HTR-8/SVneo (cell line): ENCODE measurements at regions not wholly inside any gene's neighbourhood (a gene's known extent, or its start where the extent isn't known, plus 50 kb on each side); places are given as distances from the start of the nearest gene placed in this dataset.
"Not testable (repeated sequence)": the region's sequence is repeated elsewhere in the genome, so short reads cannot be mapped to it uniquely, and the experiment has no call there.

Source experiments
- DNase-seq: peaks from one replicate; pipeline ENCODE4 v3.0.0; 2011; ENCODE audit warnings: low spot score, mixed read lengths; ENCODE audit not compliant: insufficient read length
- FAIRE-seq: peaks from 2 replicates; lab custom pipeline; 2011; peaks lifted over from hg19 to GRCh38; lab: Jason Lieb, UNC

GRCh38 chr9:16052757-16053530, 500.1 kb downstream of the CCDC171 start:
- DNase-seq = no peak
- no peak for FAIRE-seq

DNA sequence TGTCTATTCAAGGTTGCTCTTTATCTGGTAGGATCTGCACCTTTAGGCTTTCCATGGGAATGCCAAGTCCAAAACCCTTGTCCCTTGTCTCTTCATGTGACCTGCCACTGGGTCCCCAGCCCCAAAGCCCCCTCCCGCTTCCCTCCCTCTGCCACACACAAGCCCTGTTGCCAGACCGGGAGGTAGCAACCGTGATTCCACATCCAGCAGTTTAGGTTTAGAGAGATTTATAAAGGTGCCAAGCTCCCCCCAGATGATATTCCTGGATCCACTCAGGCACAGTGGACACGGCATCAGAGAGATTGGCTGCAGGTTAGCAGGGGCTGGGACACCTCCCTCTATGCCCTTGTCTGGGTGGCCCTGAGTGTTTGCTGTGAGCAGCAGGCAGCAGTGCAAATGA, 504.7 kb downstream of the CCDC171 start:
- DNase-seq (no peak), FAIRE-seq (no peak)

- DNase-seq (peak; percentile 23), FAIRE-seq (no peak)
These were observed 505.3 kb downstream of the CCDC171 start for GRCh38 chr9:16058131-16058549.

DNA sequence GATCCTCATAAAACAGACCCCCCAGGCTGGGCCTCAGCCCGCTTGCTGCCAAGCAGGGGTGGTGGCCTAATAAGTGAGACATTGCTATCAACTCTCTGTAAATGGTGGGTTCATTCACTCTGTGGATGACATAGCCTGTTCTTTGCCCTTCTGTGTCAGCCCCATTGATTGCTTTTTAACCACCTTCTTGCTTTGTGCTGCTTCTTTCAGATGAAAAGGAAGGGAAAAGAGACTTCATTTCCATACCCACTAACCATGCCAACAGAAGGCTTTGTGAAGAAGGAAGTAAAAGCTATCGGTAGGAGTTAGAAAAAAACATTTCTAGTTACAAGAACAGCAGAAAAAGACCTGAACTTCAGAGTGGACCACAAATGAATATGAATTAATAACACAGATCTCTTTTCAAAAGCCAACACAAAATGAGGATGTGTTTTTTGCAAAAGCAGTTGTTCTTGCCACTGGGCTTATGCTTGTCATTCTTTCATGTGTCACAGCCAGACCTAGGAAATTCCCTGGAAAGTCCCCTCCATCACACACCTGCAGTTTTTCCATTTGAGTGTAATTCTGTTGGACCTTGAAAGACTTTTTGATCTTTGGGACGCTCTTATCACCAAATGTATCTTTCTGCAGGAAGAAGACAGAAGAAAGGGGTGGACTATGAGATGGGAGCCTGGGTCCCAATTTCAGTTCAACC, 507.7 kb downstream of the CCDC171 start:
- FAIRE-seq (no peak), DNase-seq (no peak)

GRCh38 chr9:16062542-16063240, 509.8 kb downstream of the CCDC171 start:
- peak; percentile 33 for DNase-seq
- FAIRE-seq = no peak

DNA sequence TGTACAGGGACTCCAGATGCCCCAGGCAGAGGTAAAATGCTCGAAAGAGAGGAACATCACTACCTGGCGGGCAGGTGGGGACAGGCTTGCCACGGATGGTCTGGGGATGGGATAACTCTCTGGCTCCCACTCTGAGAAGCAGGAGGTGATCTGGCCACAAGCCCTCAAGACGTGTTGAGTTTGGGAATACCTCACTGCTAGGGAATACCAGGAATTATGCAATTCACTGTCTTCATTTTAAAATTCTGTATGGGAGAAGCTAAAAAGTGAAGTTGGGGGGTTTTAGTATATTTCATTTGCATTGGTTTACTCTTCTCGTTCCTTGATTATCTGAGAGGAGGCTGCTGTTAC, 510.4 kb downstream of the CCDC171 start:
- FAIRE-seq (no peak), DNase-seq (no peak)

GRCh38 chr9:16064771-16065170, 511.9 kb downstream of the CCDC171 start:
- no peak for DNase-seq
- FAIRE-seq = no peak

GRCh38 chr9:16066201-16066600, 513.4 kb downstream of the CCDC171 start:
- not testable (repeated sequence) for FAIRE-seq, DNase-seq

- DNase-seq (no peak), FAIRE-seq (no peak)
These were observed 515.6 kb downstream of the CCDC171 start for GRCh38 chr9:16068476-16068875.

GRCh38 chr9:16069249-16069648, 516.4 kb downstream of the CCDC171 start:
- DNase-seq (no peak), FAIRE-seq (no peak)

DNA sequence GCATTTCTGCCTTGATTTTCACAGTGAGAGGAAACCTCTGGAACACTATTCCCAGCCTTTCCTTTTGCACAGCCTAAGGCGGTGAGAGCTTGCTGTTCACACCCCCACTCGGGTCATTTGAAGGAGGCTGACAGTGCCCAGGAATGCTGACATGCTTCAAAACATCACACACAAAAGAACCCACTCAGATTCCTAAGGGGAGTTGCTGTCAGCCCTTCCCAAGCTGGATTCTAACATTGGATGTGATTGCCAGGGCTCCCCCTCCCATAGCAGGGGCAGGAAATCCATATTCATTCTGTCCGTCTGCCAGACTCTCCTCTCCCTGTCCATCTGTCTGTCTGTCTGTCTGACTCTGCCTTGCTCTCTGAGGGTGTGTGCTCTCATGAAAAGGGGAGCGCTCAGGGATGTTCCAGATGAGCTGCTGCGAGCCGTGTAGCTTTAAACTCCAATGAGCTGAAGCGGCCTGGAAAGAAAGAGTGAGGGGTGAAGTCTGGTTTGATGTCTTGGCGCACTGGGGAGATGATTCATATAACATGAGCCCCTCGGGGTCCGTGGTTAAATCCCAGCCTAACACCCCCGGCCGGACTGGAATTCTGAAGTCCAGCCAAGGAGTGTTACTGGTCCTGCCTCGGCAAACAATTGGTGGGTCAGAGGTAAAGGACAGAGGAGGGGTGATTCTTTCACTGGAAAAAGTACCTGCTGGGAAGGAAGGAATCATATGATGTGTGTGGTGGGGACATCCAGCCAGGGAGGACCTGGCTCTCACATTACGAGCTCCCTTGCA, 517.0 kb downstream of the CCDC171 start:
- FAIRE-seq (no peak), DNase-seq (no peak)

- no peak for DNase-seq
- FAIRE-seq = no peak
These were observed 517.8 kb downstream of the CCDC171 start for GRCh38 chr9:16070455-16071145.

DNA sequence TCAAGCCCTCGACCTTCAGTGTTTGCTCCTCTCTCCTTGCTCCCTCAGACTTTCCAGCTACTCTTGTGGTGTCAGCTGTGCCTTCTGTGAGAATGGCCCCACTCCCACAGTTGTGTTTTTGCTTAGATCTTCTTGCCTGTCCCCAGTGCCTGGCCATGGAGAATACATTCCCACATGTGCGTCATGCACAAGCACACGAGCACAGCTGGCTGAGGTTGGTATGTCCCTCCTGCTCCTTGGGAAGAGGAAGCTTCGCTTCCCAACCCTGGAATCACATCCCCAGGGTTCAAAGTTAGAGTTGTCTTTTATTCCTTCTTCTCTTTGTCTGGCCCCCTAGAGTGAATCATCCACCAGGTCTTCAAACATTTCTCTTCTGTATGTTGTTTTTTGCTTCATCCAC, 518.6 kb downstream of the CCDC171 start:
- no peak for DNase-seq
- no peak for FAIRE-seq

- no peak for FAIRE-seq
- DNase-seq = no peak
These were observed 522.1 kb downstream of the CCDC171 start for GRCh38 chr9:16074963-16075362.

GRCh38 chr9:16075696-16076095, 522.9 kb downstream of the CCDC171 start:
- FAIRE-seq (no peak), DNase-seq (no peak)

- FAIRE-seq = no peak
These were observed 523.7 kb downstream of the CCDC171 start for GRCh38 chr9:16076511-16076910.

DNA sequence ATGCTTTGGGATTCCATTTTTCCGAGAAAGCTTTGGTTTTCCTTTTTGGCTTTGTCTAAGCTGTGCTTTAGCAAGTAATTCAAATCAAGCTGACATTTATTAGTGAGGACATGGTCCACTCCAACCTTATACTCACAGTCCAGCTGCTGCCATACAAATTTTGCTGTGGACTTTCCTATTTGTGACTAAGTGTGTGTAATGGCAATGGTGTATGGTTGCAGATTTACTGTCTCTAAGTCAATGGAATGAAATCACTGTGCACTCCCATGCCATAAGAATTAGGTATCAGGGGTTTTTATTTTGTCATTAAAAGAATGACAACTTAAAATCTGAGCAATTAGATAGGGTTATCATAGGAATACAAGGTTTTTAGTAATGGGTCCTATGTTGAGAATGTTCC, 530.0 kb downstream of the CCDC171 start:
- DNase-seq = no peak
- FAIRE-seq = no peak

More at GRCh38 chr9:16076511-16076910, 523.7 kb downstream of the CCDC171 start:
- DNase-seq = no peak

DNA sequence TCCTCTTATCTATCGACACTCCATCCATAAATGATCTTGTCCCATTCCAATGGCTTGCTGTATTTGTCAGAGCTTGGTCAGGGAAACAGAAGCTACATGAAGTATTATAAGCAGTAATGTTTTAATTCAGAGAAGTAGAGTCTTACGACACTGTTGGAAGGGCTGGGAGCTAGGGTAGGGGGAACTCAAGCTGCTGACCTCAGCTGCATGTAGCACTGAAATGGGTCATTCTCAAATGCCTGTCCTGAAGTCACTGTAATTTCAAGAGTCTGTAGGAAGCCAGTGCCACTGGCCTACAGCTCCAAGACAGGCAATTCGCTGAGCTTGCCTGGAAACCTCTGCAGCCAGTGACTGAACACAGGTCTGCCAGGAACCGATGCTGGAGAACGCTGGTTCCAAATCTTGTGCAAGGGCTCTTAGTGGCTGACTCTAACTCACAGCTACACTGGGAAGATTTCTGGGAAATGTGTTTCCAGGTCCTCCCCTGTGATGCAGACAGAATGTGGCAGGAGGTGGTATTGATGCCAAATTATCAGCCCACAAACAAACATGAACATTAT, 532.4 kb downstream of the CCDC171 start:
- FAIRE-seq (no peak), DNase-seq (no peak)

DNA sequence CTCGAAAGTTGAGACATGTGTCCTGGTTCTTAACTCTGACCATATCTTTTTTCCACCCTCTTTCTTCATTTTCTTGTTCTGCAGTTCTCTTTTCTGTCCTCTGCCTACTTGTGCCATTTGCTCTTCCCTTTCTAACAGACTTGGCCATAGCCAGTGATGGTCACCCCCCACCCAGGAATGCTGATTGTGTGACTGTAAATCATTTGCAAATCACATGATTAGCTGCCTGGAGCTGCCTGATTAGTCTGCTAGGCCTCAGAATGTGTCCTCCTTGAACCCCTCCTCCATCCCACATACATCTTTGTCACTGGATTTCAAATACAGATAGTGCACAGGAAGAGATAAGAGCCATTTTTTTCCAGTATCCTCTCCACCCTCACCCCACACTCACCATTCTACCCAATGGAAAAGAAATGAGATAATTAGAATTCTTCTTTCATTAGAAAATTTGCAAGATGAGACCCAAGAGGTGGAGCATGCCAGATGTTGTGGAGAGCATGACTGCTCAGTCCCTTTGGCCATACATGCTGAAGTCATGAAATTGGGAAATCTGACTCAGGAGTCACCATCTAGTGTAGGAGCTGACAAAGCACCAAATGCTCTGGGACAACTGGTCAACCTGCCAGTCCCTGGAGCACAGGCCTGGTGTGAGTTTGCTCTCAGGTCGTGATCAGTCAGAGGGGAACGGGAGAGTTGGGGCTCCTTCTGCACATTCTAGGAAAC, 538.2 kb downstream of the CCDC171 start:
- DNase-seq = no peak
- no peak for FAIRE-seq
